HK-2 (cell line): ENCODE measurements at regions not wholly inside any gene's neighbourhood (a gene's known extent, or its start where the extent isn't known, plus 50 kb on each side); places are given as distances from the start of the nearest gene placed in this dataset.

Experiments
- DNase-seq: peaks from one replicate; pipeline ENCODE4 v3.0.0-alpha.2; 2018; ENCODE audit not compliant: unreplicated experiment

GRCh38 chr12:115088328-115088994 lies 404.5 kb upstream of the TBX3 start:
- DNase-seq, result no peak

GRCh38 chr12:115085594-115085993 lies 401.6 kb upstream of the TBX3 start:
- no peak for DNase-seq

DNA sequence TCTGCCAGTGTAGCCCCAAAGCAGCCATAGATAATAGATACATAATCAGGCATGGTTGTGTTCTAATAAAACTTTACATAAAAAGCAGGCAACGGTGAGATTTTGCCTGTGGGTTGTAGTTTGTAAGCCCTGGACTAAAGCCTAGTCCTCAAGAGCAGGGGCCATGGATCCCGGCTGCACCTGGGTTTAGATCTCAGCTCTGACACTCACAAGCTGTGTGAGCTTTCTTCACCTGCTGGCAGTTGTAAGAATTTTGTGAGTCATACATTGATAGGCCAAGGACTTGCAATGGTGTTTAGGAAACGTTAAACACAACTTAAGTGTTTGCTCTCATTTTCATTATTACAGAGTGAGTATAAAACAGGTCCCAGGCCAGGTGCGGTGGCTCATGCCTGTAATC lies 395.8 kb upstream of the TBX3 start:
- no peak for DNase-seq

DNA sequence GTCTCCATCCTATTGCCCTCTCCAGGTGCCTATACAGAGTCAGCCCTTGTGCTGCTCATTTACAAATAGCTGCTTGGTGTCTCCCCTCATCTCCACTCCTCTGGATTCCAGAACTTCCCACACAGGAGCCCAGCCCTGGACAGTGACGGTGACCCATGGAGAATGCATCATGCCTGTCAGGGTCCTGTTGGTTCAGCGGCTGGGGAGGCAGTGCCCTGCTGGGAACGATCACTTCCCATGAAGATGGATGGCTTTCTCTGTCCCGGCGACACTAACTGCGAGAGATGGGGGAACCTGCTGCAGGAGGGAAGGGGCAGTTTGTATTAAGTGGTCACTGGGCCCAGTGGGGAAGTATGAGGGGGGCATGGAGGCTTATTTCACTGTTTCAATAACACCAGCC lies 395.0 kb upstream of the TBX3 start:
- no peak for DNase-seq

DNA sequence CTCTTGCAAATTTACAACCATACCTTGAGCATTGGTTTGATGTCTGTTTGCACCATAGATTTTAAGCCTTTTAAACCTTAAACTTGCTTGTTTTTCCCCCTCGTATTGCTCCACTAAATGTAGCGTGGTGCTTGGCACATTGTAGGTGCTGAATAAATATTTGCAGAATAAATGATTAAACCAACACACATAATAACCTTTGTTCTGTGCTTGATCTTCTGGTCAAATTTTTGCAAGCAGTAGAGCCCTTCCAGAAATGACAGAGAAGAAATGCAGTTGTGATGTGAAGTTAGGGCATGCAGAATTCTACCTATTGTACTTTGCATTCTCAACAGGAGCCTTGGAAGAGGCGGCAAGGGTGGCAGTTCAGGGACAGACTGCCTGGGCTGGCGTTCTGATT lies 394.4 kb upstream of the TBX3 start:
- no peak for DNase-seq

GRCh38 chr12:115075552-115076170 lies 391.7 kb upstream of the TBX3 start:
- no peak for DNase-seq

GRCh38 chr12:115074617-115075016 lies 390.6 kb upstream of the TBX3 start:
- DNase-seq, result no peak

GRCh38 chr12:115072712-115073111 lies 388.7 kb upstream of the TBX3 start:
- no peak for DNase-seq

GRCh38 chr12:115070313-115070712 lies 386.3 kb upstream of the TBX3 start:
- no peak for DNase-seq

- no peak for DNase-seq
Observed at GRCh38 chr12:115064296-115064695, 380.3 kb upstream of the TBX3 start.

DNA sequence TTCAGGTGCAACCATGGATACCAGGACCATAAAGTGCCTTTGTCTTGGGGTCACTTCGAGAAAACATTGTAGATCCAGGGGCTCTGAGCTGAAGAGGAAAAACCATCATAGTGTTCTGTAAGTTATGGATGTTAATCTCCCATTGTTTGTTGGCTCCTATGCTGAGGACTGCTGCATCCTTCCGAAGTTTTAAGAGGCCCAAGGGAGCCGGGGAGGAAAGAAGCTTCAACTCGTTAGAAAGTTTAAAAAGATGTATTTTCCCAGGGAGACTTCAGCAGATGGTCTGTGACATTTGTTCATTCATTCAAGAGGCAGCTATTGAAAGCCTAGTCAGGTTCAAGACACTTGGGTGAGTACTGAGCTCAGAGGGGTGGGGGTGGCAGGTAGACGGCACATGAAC lies 378.8 kb upstream of the TBX3 start:
- no peak for DNase-seq

DNA sequence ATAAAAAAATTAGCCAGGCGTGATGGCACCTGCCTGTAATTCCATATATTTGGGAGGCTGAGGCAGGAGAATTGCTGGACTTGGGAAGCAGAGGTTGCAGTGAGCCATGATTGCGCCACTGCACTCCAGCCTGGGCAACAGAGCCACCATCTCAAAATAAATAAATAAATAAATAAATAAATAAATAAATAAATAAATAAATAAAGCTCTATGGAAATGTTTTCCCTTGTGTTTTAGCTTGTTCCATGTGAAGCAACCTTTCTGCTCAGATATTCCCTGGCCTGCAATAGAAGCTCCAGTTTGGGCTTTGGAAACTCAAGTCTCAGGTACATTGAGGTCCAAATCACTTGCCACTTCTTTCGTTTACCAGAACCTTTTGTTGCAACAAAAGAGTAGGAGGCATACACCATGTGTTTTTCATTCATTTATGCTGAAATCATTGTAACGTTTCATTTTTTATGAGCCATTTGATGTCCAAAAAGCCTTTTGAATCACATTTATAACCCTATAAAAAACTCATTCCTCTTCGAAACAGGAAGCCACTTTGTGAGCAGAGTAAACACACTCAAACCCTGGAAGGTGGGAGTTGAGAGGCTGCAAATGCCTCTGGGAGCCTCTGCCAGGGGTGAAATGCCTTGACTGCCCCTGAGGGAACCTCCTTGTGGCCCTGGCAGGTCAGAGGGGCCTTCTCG lies 376.6 kb upstream of the TBX3 start:
- DNase-seq, result no peak

DNA sequence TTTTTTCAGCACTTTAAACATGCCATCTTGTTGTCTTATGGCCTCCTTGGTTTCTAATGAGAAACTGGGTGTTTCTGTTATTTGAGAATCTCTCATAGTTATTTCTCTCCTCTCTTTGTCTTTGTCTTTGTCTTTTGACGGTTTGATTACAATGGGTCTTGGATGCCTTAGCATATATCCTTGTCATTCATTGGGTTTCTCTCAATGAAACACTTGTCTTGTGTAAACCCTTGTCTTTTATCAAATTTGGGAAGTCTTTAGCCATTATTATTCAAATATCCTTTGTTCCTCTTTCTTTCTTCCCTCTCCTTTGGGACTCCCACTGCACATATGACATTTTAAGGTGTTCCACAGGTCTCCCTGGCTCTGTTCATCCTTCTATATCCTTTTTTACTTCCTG lies 373.5 kb upstream of the TBX3 start:
- DNase-seq, result no peak

DNA sequence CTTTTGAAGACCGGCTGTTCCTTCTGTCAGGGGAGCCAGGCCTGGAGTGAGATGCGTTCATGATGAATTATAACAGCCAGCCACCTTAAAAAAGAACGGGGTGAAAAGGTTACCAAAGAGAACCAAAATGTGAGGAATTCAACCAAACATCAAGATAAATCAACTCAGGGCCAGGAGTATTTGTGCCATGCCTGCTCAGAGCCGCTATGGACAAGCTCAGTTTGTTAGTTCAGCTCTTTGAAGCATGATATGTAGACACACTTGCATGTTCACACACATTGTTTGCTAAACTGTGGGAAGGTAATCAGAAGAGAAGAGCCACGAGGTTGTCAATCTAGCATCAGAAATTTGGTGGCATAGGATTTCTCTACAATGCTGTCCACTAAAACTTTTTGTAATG lies 367.4 kb upstream of the TBX3 start:
- no peak for DNase-seq

GRCh38 chr12:115049614-115050013 lies 365.6 kb upstream of the TBX3 start:
- DNase-seq, result no peak

- no peak for DNase-seq
Observed at GRCh38 chr12:115046805-115047204, 362.8 kb upstream of the TBX3 start.

- no peak for DNase-seq
Observed at GRCh38 chr12:115044073-115044472, 360.1 kb upstream of the TBX3 start.

- no peak for DNase-seq
Observed at GRCh38 chr12:115043079-115043478, 359.1 kb upstream of the TBX3 start.

DNA sequence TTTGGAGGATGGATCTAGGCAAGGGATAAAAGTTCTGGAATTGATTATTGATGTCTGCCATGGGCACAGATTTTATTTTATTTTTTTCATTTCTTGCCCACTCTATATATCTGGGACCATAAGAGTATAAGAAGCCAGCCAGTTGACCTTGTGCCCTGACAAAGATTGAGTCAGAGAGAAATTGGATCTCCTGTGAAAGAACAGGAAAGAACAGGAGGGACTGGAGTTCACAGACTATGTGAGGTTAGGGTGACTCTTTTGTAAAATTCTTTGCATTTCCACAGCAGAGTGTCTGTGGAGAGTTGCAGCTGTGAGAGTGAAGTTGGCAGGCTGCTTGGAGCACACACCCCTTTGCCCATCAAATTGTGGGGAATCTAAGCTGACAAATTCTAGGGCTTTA lies 358.4 kb upstream of the TBX3 start:
- no peak for DNase-seq

DNA sequence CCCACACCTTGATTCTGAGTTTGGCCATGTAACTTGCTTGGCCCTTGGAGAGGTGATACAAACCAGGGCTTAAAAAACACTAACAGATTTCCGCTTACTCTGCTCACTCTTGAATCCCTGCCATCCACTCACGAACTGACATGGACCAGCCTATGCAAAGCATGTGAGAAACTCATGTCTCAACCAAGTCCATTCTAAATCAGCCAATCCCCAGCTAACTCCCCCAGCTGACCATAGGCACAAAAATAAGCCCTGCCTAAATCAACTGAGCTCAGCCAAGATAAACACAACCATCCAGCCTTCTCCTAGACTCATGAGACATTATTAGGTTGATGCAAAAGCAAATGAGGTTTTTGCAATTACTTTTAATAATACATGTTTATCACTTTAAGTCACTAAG lies 353.9 kb upstream of the TBX3 start:
- no peak for DNase-seq

GRCh38 chr12:115035535-115036107 lies 351.6 kb upstream of the TBX3 start:
- no peak for DNase-seq

DNA sequence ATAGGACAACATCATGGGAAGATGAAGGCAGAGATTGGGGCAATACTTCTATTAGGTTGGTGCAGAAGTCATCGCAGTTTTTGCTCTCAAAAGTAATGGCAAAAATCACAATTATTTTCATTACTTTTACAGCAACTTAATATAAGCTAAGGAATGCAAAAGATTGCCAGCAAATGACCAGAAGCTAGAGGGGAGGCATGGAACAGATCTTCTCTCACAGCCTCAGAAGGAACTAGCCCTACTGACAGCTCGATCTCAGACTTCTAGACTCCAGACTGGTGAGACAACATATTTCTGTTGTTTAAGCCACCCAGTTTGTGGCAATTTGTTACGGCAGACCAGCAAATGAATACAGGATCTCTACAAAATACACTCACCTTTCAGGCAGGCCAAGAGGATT lies 348.5 kb upstream of the TBX3 start:
- no peak for DNase-seq

DNA sequence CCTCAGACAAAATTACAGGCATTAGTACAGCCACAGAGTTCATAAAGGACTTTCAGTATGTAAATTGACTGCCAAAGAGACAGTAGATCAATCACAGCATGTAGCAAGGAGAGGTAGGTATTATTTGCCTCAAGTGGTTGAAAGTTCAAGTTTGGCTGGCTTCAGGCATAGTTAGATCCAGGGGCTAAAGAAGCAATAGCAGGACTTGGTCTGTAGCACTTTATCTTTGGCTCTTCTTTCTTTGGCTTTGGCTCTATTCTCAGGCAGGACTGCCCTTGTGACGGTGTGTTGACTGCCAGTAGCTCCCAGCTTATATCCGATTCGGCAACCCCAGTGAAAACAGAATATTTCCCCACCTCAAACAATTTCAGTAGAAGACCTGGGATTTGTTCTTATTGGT lies 346.0 kb upstream of the TBX3 start:
- no peak for DNase-seq
